ENCODE measurements at regions not wholly inside any gene's neighbourhood (a gene's known extent, or its start where the extent isn't known, plus 50 kb on each side); places are given as distances from the start of the nearest gene placed in this dataset.

DNA sequence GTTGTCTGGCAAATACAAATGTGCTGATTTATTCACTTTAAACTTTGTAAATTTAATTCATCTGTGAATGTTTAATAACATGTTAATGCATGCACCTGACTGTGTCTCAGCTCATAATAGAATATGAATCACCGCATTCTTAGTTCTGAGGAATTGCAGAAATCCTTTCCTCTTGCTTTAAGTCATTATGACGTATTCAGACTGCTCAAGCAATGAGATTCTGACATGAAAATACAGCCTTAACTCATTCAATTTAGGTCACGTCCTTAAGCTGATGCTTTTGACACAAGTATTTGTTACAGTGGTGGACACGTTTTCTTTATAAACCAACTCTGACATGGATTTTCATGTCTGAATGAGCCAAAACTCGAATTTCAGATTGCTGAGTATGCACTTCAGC lies 541.0 kb upstream of the KLF12 start:
- no peak overlapping the region for H3K4me3 Mint-ChIP-seq
- TF ChIP-seq, protein P1, sequence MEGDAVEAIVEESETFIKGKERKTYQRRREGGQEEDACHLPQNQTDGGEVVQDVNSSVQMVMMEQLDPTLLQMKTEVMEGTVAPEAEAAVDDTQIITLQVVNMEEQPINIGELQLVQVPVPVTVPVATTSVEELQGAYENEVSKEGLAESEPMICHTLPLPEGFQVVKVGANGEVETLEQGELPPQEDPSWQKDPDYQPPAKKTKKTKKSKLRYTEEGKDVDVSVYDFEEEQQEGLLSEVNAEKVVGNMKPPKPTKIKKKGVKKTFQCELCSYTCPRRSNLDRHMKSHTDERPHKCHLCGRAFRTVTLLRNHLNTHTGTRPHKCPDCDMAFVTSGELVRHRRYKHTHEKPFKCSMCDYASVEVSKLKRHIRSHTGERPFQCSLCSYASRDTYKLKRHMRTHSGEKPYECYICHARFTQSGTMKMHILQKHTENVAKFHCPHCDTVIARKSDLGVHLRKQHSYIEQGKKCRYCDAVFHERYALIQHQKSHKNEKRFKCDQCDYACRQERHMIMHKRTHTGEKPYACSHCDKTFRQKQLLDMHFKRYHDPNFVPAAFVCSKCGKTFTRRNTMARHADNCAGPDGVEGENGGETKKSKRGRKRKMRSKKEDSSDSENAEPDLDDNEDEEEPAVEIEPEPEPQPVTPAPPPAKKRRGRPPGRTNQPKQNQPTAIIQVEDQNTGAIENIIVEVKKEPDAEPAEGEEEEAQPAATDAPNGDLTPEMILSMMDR (IDR thresholded peaks at IDR 0.05) = no peak
- Histone ChIP-seq H3K9ac (ENCODE audit: insufficient read depth, low read length, poor library complexity, severe bottlenecking) (no peak overlapping the region), H3K27me3 (ENCODE audit: control insufficient read depth in 2 of 2, insufficient read depth in 2 of 2, low read length in 2 of 2) (no peaks in the 10 kb centered on the region), H2AFZ (ENCODE audit: insufficient read depth, low read depth, low read length, poor library complexity, severe bottlenecking) (no peak overlapping the region), H3K79me2 (ENCODE audit: insufficient read depth, low read length) (no peaks in the 10 kb centered on the region), H3K36me3 (replicated peaks in 1 of 2; ENCODE audit: control insufficient read depth in 1 of 2, insufficient read depth in 2 of 2, low read length in 2 of 2) (no peaks in the 10 kb centered on the region), H3K4me2 (replicated peaks; ENCODE audit: extremely low read depth, low read length, poor library complexity, severe bottlenecking) (no peak overlapping the region), H3K9me3 (replicated peaks in 1 of 2; ENCODE audit: control insufficient read depth in 1 of 2, insufficient read depth in 1 of 2, low read length in 2 of 2) (peaks cover 0 to under 1% of the 10 kb centered on the region in 2 donors), H3K4me1 (ENCODE audit: control insufficient read depth in 1 of 2, insufficient read depth in 2 of 2, low read length in 2 of 2) (no peaks in the 10 kb centered on the region), H3K4me3 (replicated peaks in 1 of 3; ENCODE audit: low read depth in 2 of 3, low read length in 3 of 3) (no peak overlapping the region), H4K20me1 (ENCODE audit: insufficient read depth, low read length) (no peaks in the 10 kb centered on the region), H3K27ac (ENCODE audit: low read depth in 1 of 2, low read length in 2 of 2) (no peak overlapping the region)
- intact Hi-C loops (cut with micrococcal nuclease) = no loop called here
- no peaks in the 10 kb centered on the region for H3K27me3 Mint-ChIP-seq (ENCODE audit: low read depth in 3 of 3)
- 89% methylated on average over 3 of the region's 5 CpGs for WGBS (ENCODE audit: insufficient coverage)
- H3K36me3 Mint-ChIP-seq = no peaks in the 10 kb centered on the region
- no peaks in the 10 kb centered on the region for H3K4me1 Mint-ChIP-seq
- no peaks in the 10 kb centered on the region for H3K9me3 Mint-ChIP-seq
- no peak overlapping the region for H3K27ac Mint-ChIP-seq
- no peak for DNase-seq

DNA sequence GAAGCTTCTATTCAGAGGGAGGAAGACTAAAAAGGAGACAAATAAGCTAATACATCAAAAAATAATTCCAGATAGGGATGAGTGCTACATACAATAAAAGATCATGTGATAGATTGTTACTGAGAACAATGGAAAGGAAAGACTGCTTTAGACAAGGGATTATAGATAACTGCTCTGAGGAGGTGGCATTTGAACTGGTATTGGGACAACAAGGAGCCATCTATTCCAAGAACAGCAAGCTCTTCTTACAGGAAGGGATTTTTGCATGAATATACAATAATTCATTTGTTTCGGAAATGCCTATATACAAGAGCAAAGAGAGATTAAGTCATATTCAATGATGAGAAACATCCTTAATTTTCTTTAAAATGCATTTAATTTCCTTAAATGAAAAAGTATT lies 540.5 kb upstream of the KLF12 start:
- WGBS (ENCODE audit: insufficient coverage) = no CpG with 5 or more reads among the region's 1 CpG
- H3K9me3 Mint-ChIP-seq = no peaks in the 10 kb centered on the region
- intact Hi-C loops (cut with micrococcal nuclease) = no loop called here
- no peak overlapping the region for H3K9ac ChIP-seq (ENCODE audit: insufficient read depth, low read length, poor library complexity, severe bottlenecking)
- H3K27me3 Mint-ChIP-seq (ENCODE audit: low read depth in 3 of 3) = no peaks in the 10 kb centered on the region
- H3K4me3 Mint-ChIP-seq = no peak overlapping the region
- H2AFZ ChIP-seq (ENCODE audit: insufficient read depth, low read depth, low read length, poor library complexity, severe bottlenecking) = no peak overlapping the region
- H3K79me2 ChIP-seq (ENCODE audit: insufficient read depth, low read length) = no peaks in the 10 kb centered on the region
- H3K4me2 ChIP-seq (replicated peaks; ENCODE audit: extremely low read depth, low read length, poor library complexity, severe bottlenecking) = no peak overlapping the region
- no peaks in the 10 kb centered on the region for H3K4me1 ChIP-seq (ENCODE audit: control insufficient read depth in 1 of 2, insufficient read depth in 2 of 2, low read length in 2 of 2)
- no peaks in the 10 kb centered on the region for H3K36me3 Mint-ChIP-seq
- H3K36me3 ChIP-seq (replicated peaks in 1 of 2; ENCODE audit: control insufficient read depth in 1 of 2, insufficient read depth in 2 of 2, low read length in 2 of 2) = no peaks in the 10 kb centered on the region
- no peak overlapping the region for H3K27ac ChIP-seq (ENCODE audit: low read depth in 1 of 2, low read length in 2 of 2)
- H3K9me3 ChIP-seq (replicated peaks in 1 of 2; ENCODE audit: control insufficient read depth in 1 of 2, insufficient read depth in 1 of 2, low read length in 2 of 2) = no peaks in the 10 kb centered on the region
- H3K4me1 Mint-ChIP-seq = no peaks in the 10 kb centered on the region
- TF ChIP-seq, protein P1 (IDR thresholded peaks at IDR 0.05) = no peak
- H3K27ac Mint-ChIP-seq = no peak overlapping the region
- H3K4me3 ChIP-seq (replicated peaks in 1 of 3; ENCODE audit: low read depth in 2 of 3, low read length in 3 of 3) = no peak overlapping the region
- H3K27me3 ChIP-seq (ENCODE audit: control insufficient read depth in 2 of 2, insufficient read depth in 2 of 2, low read length in 2 of 2) = no peaks in the 10 kb centered on the region
- no peak for DNase-seq
- H4K20me1 ChIP-seq (ENCODE audit: insufficient read depth, low read length) = no peaks in the 10 kb centered on the region

Measured in CD14-positive monocyte (primary cell).